BJ (cell line): ENCODE measurements at regions not wholly inside any gene's neighbourhood (a gene's known extent, or its start where the extent isn't known, plus 50 kb on each side); places are given as distances from the start of the nearest gene placed in this dataset.

Source experiments
- CTCF ChIA-PET: fragments of 350-600 bp; formaldehyde crosslinking; extraction: SDS; loops from one replicate; lab custom pipeline; 2021; ENCODE audit warnings: antibody characterized with exemption, inconsistent platforms; lab: Yijun Ruan, JAX
- POLR2A ChIA-PET: fragments of 300-600 bp; sonication (Branson Sonifier 250); formaldehyde crosslinking; extraction: SDS; loops from one replicate; lab custom pipeline; 2021; ENCODE audit warnings: antibody characterized with exemption; lab: Charles Lee
- DNase-seq: peaks from one replicate; pipeline ENCODE4 v3.0.0-alpha.2; 2011; ENCODE audit warnings: low read depth
- H3K27me3 ChIP-seq: 2 replicates; pipeline ENCODE4 v1.6.0; 2011; ENCODE audit warnings: low read length; ENCODE audit not compliant: control insufficient read depth, insufficient read depth
- H3K36me3 ChIP-seq: 2 replicates; pipeline ENCODE4 v1.5.1; 2011; ENCODE audit warnings: low read length; ENCODE audit not compliant: control insufficient read depth, insufficient read depth
- H3K4me3 ChIP-seq: 2 replicates; pipeline ENCODE4 v1.5.1; 2011; ENCODE audit warnings: low read depth, mild to moderate bottlenecking, control low read depth, low read length
- CTCF ChIP-seq: IDR thresholded peaks from 2 replicates; pipeline ENCODE4 v1.5.1; 2011; ENCODE audit warnings: low read depth, mild to moderate bottlenecking, control low read depth, inconsistent platforms, low read length, moderate library complexity; ENCODE audit not compliant: insufficient read depth

GRCh38 chr2:14773696-14774095 lies 141.2 kb downstream of the LRATD1 start:
- no peak for TF ChIP-seq CTCF
- Histone ChIP-seq H3K27me3 (no peaks in the 10 kb centered on the region), H3K4me3 (no peak overlapping the region), H3K36me3 (no peaks in the 10 kb centered on the region)
- ChIA-PET CTCF (interaction anchor here (1.0 kb wide), 1 partner anchor 20 kb away, joined by 3 read pairs; no protein-coding TSS in a partner anchor), POLR2A (no interaction called here)
- DNase-seq = no peak

GRCh38 chr2:14774436-14774968 lies 142.0 kb downstream of the LRATD1 start:
- POLR2A ChIA-PET = no interaction called here

DNA sequence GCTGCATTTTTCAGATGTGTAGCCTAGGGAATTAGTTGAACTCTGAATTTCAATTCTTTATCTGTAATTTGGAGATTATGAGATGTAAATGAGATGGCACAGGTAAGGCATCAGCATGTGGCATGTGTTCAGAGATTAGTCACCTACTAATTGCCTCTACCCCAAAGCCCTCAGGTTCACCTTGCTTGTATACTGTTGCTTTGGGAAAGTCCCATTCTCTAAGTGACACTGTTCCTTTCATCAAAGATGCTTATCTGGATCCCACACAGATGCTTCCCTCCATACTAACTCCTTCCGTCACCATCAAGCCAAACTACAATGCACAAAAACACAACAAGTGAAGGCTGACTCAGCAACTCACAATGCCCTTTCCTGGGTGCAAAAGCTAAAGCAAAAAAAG lies 143.7 kb downstream of the LRATD1 start:
- DNase-seq = no peak
- Histone ChIP-seq H3K4me3 (no peak overlapping the region), H3K27me3 (no peaks in the 10 kb centered on the region), H3K36me3 (no peaks in the 10 kb centered on the region; the same call in 1 of the 2 replicates)
- POLR2A ChIA-PET = no interaction called here
- TF ChIP-seq CTCF = no peak
- CTCF ChIA-PET = no interaction called here

More at GRCh38 chr2:14774436-14774968, 142.0 kb downstream of the LRATD1 start:
- Histone ChIP-seq H3K36me3 (no peaks in the 10 kb centered on the region; the same call in 1 of the 2 replicates), H3K4me3 (no peak overlapping the region), H3K27me3 (no peaks in the 10 kb centered on the region)
- DNase-seq = no peak
- no peak for TF ChIP-seq CTCF
- CTCF ChIA-PET = interaction anchor here (1.0 kb wide), 1 partner anchor 20 kb away, joined by 3 read pairs; no protein-coding TSS in a partner anchor

DNA sequence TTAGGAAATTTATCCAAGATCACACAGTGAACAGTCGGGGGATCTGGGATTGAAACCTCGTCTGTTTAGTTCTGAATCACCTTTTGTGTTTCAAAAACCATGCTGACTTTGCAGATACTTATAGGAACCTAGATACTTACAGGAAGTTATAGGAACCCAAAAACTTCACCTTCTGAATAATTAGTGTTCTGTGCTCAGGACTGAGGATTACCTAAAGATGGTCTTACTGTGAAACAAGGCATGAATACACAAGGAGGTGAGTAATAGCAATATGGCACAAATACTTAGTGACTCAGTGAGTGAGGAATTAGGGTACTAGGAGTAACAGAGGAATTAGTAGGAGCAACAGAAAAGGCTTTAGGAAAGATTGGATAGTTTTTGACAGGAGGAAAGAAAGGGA lies 145.5 kb downstream of the LRATD1 start:
- TF ChIP-seq CTCF = no peak
- ChIA-PET POLR2A (no interaction called here), CTCF (no interaction called here)
- Histone ChIP-seq H3K27me3 (no peaks in the 10 kb centered on the region), H3K4me3 (no peak overlapping the region), H3K36me3 (no peaks in the 10 kb centered on the region; the same call in 1 of the 2 replicates)
- no peak for DNase-seq

DNA sequence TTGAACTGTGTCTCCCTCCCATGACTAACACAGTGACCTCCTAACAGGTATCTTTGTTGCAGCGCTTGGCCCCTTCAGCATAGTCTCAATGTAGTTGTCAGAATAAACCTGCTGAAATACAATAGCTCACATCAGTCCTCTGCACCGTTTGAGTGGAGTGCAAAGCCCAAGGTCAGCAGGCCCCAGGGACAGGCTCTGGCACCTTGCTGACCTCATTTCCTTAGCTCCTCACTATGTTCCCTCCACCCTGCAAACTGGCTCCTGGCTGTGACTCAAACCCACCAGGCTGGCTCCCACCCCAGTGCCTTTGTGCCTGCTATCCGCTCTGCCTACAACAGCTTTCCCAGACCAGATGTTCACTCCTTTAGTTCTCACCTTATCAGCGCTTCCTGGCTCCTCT lies 146.7 kb downstream of the LRATD1 start:
- CTCF ChIA-PET = no interaction called here
- no peak for DNase-seq
- Histone ChIP-seq H3K27me3 (no peaks in the 10 kb centered on the region), H3K4me3 (no peak overlapping the region), H3K36me3 (no peaks in the 10 kb centered on the region; the same call in 1 of the 2 replicates)
- POLR2A ChIA-PET = no interaction called here
- TF ChIP-seq CTCF = no peak
